ENCODE measurements at regions not wholly inside any gene's neighbourhood (a gene's known extent, or its start where the extent isn't known, plus 50 kb on each side); places are given as distances from the start of the nearest gene placed in this dataset.
"Not testable (repeated sequence)": the region's sequence is repeated elsewhere in the genome, so short reads cannot be mapped to it uniquely, and the experiment has no call there.

DNA sequence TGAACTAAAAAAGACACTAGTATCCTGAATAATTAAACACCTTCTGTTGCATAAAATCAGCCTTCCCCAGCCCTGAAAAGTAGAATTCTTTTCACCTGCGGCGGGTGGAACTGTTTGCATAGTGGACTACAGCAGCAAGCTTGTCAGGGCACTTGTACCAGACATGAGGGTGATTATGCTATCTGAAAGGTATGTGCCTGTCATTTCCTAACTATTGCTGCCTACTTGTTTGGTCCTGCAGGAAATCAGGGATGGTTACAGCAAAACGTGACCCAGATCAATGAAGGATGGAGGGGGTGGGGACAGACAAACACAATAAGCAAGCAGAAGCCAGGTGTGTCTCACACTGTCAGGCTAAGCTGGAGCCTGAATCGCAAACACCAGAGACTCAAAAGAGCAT lies 385.6 kb downstream of the MLLT3 start:
- Histone ChIP-seq H3K9me3 (no peaks in the 10 kb centered on the region), H3K4me3 (no peak overlapping the region), H3K27me3 (no peaks in the 10 kb centered on the region), H3K4me1 (no peaks in the 10 kb centered on the region), H3K27ac (no peak overlapping the region), H3K36me3 (no peaks in the 10 kb centered on the region)
- intact Hi-C loops (cut with DNase I) = no loop called here
- no peak for DNase-seq (ENCODE audit: extremely low spot score in 2 of 2)
- TF ChIP-seq POLR2A (IDR thresholded peaks at IDR 0.05) (no peak), POLR2AphosphoS5 (IDR thresholded peaks at IDR 0.05; ENCODE audit: insufficient read depth in 1 of 2, low read depth in 1 of 2) (no peak), CTCF (IDR thresholded peaks at IDR 0.05) (no peak)

DNA sequence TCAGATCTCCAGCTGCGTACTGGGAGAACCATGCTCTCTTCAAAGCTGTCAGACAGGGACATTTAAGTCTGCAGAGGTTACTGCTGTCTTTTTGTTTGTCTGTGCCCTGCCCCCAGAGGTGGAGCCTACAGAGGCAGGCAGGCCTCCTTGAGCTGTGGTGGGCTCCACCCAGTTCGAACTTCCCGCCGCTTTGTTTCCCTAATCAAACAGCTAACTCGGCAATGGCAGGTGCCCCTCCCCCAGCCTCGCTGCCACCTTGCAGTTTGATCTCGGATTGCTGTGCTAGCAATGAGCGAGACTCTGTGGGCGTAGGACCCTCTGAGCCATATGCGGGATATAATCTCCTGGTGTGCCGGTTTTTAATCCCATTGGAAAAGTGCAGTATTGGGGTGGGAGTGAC lies 387.1 kb downstream of the MLLT3 start:
- intact Hi-C loops (cut with DNase I); H3K4me1 ChIP-seq; H3K4me3 ChIP-seq; H3K27ac ChIP-seq; H3K9me3 ChIP-seq; H3K36me3 ChIP-seq; DNase-seq (ENCODE audit: extremely low spot score in 2 of 2); H3K27me3 ChIP-seq: not testable (repeated sequence)

DNA sequence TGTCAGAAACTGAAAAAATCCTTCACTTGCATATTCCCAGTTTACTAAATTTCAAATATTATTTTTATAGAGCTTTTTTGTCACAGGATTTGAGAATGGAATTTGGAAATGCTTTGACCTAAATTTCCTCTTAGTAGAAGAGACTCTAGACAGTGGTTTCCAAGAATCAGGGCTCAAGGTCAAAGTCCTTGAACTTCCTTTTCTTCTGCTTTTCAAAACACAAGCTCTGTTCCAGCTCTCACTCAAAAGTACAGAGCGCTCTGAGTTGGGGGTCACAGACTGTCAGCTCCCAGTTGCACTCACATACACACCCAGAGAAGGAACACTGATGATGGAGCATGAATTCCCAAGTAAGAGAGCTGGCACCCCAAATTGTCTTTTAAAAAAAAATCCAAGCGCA lies 394.2 kb downstream of the MLLT3 start:
- no peak overlapping the region for H3K4me3 ChIP-seq
- no peaks in the 10 kb centered on the region for H3K27me3 ChIP-seq
- H3K4me1 ChIP-seq = no peaks in the 10 kb centered on the region
- no peak for DNase-seq (ENCODE audit: extremely low spot score in 2 of 2)
- H3K9me3 ChIP-seq = no peaks in the 10 kb centered on the region
- no peak overlapping the region for H3K27ac ChIP-seq
- H3K36me3 ChIP-seq = no peaks in the 10 kb centered on the region
- intact Hi-C loops (cut with DNase I) = no loop called here
- TF ChIP-seq POLR2A (IDR thresholded peaks at IDR 0.05) = no peak
- TF ChIP-seq POLR2AphosphoS5 (IDR thresholded peaks at IDR 0.05; ENCODE audit: insufficient read depth in 1 of 2, low read depth in 1 of 2) = no peak
- no peak for TF ChIP-seq CTCF (IDR thresholded peaks at IDR 0.05)

- intact Hi-C loops (cut with DNase I) = no loop called here
- no peaks in the 10 kb centered on the region for H3K36me3 ChIP-seq
- H3K4me3 ChIP-seq = no peak overlapping the region
- no peaks in the 10 kb centered on the region for H3K27me3 ChIP-seq
- H3K4me1 ChIP-seq = no peaks in the 10 kb centered on the region
- no peak overlapping the region for H3K27ac ChIP-seq
- DNase-seq (ENCODE audit: extremely low spot score in 2 of 2) = no peak
- TF ChIP-seq CTCF (IDR thresholded peaks at IDR 0.05) (no peak), POLR2AphosphoS5 (IDR thresholded peaks at IDR 0.05; ENCODE audit: insufficient read depth in 1 of 2, low read depth in 1 of 2) (no peak), POLR2A (IDR thresholded peaks at IDR 0.05) (no peak)
- H3K9me3 ChIP-seq = no peaks in the 10 kb centered on the region
Observed at GRCh38 chr9:20227166-20227874, 395.0 kb downstream of the MLLT3 start.

DNA sequence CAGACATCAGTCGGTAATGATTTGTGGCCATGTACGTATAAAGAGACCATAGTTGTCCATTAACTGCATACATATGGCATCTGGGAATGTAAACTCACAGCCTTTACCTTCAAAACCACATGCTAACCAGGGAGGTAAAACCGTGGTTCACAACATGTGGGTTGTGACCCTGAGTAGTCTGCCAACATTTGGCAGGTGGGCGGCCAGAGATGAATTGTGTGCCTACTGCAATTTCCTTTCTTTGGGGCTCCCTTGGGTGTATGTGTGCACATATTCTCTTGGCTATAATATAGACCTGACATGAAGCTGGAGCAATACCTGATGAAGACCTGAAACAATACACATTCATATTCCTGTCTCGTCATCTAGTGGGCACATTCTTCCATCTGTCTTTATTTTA lies 396.0 kb downstream of the MLLT3 start:
- intact Hi-C loops (cut with DNase I) = no loop called here
- DNase-seq (ENCODE audit: extremely low spot score in 2 of 2) = no peak
- H3K27me3 ChIP-seq = no peaks in the 10 kb centered on the region
- H3K4me3 ChIP-seq = no peak overlapping the region
- H3K36me3 ChIP-seq = no peaks in the 10 kb centered on the region
- TF ChIP-seq POLR2AphosphoS5 (IDR thresholded peaks at IDR 0.05; ENCODE audit: insufficient read depth in 1 of 2, low read depth in 1 of 2) (no peak), POLR2A (IDR thresholded peaks at IDR 0.05) (no peak), CTCF (IDR thresholded peaks at IDR 0.05) (no peak)
- no peaks in the 10 kb centered on the region for H3K4me1 ChIP-seq
- no peak overlapping the region for H3K27ac ChIP-seq
- H3K9me3 ChIP-seq = no peaks in the 10 kb centered on the region
